SKM-1 (cell line): ENCODE measurements at regions not wholly inside any gene's neighbourhood (a gene's known extent, or its start where the extent isn't known, plus 50 kb on each side); places are given as distances from the start of the nearest gene placed in this dataset.

ENCODE experiments used
- DNase-seq: peaks from one replicate; lab custom pipeline; 2025; ENCODE audit not compliant: unreplicated experiment; lab: John Stamatoyannopoulos, UW

- no peak for DNase-seq
These were observed 464.5 kb downstream of the MATN1 start for GRCh38 chr1:30258876-30259275.

DNA sequence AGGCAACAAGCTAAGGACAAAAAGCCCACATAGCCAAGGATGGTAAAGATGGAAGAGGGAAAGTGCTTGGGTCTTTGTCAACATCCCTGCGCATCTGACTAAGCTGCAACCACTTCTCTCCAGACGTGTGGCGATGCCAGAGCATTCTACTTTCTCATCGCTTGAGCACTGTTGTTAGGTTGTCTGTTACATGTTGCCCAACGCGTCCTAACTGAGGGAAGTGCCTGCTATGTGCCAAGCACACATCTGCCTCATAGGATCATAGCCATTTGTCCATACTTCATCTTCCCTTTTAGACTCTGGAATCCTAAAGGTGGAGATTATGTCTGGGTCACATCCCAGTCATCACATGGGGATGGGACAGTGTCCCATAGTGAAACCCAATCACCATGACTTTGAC is 464.9 kb downstream of the MATN1 start:
- DNase-seq = no peak

DNA sequence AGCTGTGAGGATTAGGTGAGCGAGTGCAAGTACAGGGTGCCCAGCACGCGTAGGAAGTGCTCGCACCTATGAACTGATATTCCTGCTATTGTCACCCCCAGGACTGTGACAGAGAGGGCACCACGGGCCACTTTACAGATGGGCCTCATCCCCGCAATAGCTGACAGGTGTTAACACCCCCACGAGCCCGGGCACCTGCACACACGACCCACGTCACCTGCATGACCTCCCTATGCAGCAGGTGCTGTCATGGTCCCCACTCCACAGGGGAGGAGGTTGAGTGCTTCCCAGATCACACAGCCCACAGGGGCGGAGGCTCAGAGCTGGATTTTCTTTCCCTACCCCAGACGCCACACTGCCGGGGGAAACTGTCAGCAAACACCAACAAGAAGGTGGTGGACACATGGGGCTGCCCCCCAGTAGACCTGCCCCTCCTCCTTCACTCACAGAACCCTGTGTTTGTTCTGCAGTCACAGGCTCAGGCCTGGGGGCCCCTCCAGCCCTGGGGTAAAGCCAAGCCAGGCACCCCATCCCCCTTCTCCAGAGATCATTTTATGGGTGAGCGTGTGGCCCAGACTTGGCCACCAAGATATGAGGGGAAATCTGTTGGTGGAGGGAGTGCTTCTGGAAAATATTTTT is 465.5 kb downstream of the MATN1 start:
- no peak for DNase-seq

GRCh38 chr1:30257322-30257721 is 466.1 kb downstream of the MATN1 start:
- no peak for DNase-seq

- no peak for DNase-seq
These were observed 466.5 kb downstream of the MATN1 start for GRCh38 chr1:30256911-30257310.

DNA sequence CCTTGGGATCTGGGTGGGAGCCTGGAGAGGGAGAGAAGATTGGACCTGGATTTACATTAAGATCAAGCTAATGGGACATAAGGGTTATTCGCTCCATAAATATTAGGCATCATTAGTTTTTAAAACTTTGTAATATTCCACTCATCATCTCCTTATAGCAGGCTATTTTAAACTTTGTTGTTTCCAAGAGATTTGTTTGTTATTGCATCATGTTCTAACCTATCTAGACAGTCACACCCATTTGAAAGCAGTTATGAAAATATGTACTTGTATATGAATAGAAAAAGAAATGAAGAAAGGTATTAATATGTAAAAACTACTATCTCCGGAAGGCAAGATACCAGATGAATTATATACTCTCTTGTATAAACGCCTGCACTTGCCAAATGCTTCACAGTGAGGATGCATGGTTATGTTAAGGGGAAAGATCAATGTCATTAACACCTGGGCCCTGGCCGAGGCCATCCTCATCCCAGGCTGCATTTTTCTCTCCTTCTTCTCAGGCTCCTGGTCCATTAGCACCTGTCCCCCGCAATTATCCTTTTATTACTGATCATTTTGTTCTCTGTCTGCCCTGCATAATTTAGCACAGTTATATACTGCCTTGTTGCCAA is 468.2 kb downstream of the MATN1 start:
- no peak for DNase-seq

DNA sequence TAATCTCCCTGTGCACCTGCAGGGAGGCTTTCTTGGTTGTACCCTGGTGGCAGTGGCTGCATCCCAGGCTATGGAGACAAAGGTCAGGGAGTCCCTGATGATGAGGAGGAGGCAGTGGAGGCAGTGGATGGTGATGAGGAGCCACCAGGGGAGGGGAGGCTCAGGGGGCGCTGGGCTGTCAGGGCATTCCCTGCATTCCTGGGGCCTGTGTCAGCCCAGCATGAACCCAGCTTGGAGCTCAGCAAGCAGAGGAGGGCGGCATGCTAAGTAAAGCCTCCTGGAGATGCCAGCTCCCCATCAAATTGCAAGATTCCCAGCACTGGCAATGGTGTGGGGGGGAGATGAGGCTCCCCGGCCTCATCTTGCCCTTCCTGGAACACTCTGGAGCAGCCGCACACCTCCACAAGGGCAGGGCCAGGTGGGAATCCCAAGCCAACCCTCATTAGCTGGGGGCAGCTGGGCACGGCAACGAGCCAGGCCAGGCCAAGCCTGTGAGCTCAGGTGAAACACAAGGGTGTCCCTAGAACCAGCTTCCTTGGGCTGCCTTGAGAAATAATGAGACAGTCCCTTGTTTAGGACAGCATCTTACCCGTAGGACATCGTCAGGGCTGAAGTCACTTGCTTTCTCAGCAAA is 469.5 kb downstream of the MATN1 start:
- no peak for DNase-seq

DNA sequence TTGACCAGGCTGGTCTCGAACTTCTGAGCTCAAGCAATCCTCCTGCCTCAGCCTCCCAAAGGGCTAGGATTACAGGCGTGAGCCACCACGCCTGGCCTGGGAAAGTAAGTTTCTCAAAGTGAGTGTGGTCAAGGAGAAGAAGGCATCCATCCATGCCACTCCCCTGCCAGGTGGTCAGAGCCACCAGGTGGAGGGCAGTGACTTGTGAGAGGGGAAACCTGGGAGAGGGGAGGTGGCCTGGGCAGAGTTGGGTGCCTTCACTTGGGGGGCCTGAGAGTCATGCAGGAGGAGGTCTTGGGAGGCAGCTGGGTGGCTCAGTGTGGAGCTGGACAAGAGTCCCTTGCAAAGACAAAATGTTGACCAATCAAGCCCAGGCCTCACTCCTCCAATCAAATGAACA is 470.0 kb downstream of the MATN1 start:
- no peak for DNase-seq

GRCh38 chr1:30250984-30251850 is 472.2 kb downstream of the MATN1 start:
- DNase-seq = no peak

DNA sequence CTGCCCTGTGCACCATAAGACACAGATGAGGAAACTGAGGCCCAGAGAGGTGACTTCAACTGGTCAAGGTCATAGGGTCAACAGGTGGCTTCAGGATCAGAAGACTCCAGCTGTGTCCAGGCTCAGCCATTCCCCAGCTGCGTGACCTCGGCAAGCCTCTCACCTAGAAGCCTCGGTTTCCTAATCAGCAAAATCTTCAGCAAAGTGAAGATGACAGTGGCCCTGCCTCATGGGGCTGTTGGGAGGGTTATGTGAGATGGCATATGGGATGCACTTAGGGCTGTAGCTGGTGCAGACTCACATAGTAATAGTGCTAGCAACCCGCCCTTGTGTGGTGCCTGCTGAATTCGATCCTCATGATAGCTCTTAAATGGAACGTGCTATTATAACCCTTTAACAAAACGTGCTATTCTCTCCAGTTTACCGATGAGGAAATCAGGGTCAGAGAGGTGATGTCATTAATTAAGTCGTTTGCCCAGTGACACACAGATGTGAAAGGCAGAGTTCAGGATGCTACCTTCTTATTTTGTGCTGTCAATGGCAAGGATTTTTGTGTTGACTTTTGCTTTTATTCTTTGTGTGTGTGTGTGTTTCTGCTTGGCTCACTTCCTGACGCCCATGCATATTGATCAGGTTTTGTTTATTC is 472.9 kb downstream of the MATN1 start:
- DNase-seq = no peak

- DNase-seq = no peak
These were observed 473.7 kb downstream of the MATN1 start for GRCh38 chr1:30249446-30250337.

GRCh38 chr1:30248774-30249173 is 474.6 kb downstream of the MATN1 start:
- no peak for DNase-seq

DNA sequence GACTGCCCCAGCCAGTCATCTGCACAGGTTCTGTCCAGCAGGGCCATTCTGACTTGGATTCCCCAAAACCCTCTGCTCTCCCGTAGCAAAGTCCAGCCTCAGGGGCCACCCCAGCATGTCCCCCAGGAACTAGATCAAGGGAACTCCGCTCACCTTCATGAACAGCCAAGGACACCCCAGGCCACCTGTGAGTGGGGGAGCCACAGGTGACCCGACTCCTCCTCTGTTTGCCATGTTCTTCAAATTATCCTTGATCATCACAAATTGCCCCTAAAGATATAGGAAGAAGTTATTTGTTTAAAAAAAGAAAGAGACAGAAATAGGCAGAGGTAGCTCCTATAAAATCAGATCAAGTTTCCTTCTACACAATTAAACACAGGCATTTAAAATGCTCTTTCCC is 475.0 kb downstream of the MATN1 start:
- DNase-seq = no peak

DNA sequence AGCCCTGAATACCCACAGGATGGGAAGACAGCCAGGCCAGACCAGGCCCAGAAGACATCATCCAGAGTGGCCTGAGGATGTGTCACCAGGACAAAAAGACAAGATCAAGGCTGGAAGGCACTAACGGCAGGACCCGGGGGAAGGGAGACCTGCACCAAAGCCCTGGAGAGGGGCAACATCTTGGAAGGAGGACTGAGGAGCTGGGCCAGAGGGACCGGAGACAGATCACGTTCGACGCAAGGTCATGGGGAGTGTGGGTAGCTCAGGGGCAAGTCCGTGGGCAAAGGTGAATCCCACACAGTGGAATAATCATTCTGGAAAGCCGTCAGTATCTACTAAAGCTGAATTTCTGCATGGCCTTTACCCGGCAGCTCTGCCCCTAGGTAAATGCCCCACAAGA is 478.6 kb downstream of the MATN1 start:
- DNase-seq = no peak

GRCh38 chr1:30242722-30243457 is 480.5 kb downstream of the MATN1 start:
- DNase-seq = no peak

DNA sequence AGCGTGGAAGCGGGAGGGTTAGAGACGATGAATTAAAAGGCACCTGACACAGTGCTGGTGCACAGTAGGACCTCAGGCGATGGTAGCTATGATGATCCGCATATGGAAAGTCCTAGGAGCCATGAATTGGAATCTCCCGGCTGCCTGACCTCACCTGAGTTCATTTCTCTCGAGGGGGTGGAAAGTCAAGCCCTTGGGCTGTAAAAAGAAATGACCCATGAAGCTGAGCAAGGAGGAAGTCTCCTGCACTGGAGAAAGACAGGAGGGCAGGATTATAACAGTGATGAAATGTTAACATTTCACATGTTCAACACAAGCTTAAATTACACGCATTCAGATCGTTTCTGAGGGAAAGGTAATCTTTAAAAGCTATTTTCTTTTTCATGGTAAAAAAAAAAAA is 481.2 kb downstream of the MATN1 start:
- no peak for DNase-seq

DNA sequence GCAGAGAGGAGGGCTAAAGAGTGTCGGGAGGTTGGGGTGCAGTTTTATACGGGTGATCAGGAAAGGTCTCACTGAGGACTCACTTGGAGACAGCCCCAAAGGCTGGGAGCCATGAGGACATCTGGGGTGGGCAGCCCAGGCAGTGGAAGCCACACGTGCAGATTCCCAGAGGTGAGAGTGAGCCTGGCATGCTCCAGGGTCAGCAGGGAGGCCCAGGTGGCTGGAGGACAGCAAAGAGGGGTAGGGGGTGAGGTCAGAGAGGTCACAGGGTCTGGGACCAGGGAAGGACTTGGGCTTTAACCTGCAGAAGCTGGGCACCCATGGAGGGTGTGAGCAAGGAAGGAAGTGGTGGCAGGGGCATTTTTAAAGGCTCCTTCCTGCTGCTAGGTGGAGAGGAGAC is 481.7 kb downstream of the MATN1 start:
- DNase-seq = no peak

DNA sequence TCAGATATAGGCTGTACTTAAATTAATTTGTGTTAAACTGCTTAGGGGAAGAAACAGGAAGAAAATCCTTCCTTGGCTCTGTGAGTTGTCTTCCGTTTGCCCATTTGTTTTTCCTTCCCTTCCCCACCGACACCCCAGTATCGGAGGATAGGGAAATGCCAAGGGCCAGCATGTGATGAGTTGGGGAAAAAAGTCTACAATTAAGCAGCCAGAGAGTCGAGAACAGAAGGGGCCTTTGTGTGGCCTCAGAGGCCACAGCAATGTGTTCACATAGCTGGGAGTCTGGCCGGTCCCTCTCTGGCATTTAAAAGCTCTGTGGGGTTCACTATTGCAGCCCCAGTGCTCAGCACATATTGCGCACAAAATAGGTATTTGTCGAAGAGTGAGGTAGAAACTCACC is 489.3 kb downstream of the MATN1 start:
- DNase-seq = no peak

DNA sequence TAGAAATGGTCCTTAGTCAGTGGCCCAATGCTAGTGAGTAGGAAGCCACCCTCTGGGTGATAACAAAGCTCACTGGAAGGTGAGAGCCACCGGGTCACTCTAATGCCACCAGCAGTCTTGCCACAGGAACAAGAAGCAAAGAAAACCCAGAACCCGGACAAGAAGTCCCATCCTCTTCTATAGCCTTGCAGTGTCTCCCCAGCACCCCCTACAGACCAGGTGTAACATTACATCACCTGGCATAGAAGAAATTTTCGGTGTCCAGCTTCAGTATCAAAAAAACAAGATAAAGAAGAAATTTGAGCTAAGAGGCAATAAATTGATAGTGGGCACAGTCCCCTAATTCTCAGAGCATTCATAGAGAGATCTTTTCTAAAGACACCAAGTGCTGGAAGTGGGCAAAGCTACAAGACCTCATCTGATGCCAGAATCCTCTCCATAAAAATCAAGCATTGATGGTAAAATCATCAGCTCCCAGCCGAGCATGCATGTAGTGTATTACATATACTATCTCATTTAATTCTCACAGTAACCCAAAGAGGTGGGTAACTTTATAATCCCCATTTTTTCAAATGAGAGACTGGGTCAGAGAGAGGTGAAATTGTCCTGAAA is 491.0 kb downstream of the MATN1 start:
- no peak for DNase-seq
